D721Med (cell line): ENCODE measurements at regions not wholly inside any gene's neighbourhood (a gene's known extent, or its start where the extent isn't known, plus 50 kb on each side); places are given as distances from the start of the nearest gene placed in this dataset.
"Not testable (repeated sequence)": the region's sequence is repeated elsewhere in the genome, so short reads cannot be mapped to it uniquely, and the experiment has no call there.

Experiments used
- DNase-seq: peaks from one replicate; pipeline ENCODE4 v3.0.0; 2011; ENCODE audit warnings: low spot score; ENCODE audit not compliant: insufficient read length
- FAIRE-seq: peaks from 2 replicates; lab custom pipeline; 2011; peaks lifted over from hg19 to GRCh38; lab: Jason Lieb, UNC
- TF ChIP-seq, protein P1 (sequence below): IDR thresholded peaks from 2 replicates; pipeline ENCODE4 v1.5.1; 2012; ENCODE audit warnings: mild to moderate bottlenecking, control low read depth; ENCODE audit not compliant: insufficient read depth; ENCODE audit errors: missing control alignments

DNA sequence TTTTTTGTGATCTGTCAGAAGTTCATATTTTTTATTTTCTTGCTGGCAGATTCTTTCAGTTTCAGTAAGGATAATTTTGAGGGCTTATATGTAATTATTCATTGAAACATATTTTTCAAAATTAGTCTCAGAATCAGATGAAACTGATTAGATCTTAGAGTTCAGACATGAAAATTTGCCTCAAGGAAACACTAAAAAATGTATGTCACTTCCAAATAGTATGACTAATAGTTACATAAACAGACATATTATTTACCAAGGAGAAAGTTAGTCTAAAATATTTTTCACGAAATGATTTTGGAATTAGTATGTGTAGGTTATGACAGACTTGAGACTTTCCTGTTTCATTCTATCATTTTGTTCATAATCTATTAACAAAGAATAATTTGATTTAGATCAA is 628.6 kb downstream of the CCDC85A start:
- TF ChIP-seq, protein P1, sequence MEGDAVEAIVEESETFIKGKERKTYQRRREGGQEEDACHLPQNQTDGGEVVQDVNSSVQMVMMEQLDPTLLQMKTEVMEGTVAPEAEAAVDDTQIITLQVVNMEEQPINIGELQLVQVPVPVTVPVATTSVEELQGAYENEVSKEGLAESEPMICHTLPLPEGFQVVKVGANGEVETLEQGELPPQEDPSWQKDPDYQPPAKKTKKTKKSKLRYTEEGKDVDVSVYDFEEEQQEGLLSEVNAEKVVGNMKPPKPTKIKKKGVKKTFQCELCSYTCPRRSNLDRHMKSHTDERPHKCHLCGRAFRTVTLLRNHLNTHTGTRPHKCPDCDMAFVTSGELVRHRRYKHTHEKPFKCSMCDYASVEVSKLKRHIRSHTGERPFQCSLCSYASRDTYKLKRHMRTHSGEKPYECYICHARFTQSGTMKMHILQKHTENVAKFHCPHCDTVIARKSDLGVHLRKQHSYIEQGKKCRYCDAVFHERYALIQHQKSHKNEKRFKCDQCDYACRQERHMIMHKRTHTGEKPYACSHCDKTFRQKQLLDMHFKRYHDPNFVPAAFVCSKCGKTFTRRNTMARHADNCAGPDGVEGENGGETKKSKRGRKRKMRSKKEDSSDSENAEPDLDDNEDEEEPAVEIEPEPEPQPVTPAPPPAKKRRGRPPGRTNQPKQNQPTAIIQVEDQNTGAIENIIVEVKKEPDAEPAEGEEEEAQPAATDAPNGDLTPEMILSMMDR, result no peak
- DNase-seq (no peak), FAIRE-seq (no peak)

DNA sequence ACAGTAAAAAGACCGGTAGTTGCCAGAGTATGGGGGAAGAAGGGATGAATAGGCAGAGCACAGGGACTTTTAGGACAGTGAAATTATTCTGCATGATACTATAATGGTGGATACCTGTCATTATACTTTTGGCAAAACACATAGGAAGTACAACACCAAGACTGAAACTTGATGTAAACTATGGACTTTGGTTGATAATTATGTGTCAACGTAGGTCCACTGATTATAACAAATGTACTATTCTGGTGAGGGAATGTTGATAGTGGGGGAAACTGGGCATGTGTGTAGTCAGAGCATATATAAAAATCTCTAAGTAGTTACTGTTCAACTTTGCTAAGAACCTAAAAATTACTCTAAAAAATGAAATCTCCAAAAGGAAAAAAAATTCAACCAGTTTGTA is 629.7 kb downstream of the CCDC85A start:
- DNase-seq (no peak), FAIRE-seq (no peak)
- TF ChIP-seq, protein P1, result no peak

DNA sequence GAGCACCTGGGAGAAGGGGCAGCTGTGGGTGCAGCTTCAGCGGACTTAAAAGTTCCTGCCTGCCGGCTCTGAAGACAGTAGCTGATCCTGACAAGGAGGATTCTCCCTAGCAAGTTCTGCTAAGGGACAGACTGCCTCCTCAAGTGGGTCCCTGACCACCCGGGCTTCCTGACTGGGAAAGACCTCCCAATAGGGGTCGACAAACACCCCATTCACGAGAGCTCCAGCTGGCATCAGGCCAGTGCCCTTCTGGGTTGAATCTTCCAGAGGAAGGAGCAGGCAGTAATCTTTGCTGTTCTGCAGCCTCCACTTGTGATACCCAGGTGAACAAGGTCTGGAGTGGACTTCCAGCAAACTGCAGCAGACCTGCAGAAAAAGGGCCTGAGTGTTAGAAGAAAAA is 632.9 kb downstream of the CCDC85A start:
- TF ChIP-seq, protein P1, result no peak
- FAIRE-seq, result no peak
- DNase-seq, result no peak

DNA sequence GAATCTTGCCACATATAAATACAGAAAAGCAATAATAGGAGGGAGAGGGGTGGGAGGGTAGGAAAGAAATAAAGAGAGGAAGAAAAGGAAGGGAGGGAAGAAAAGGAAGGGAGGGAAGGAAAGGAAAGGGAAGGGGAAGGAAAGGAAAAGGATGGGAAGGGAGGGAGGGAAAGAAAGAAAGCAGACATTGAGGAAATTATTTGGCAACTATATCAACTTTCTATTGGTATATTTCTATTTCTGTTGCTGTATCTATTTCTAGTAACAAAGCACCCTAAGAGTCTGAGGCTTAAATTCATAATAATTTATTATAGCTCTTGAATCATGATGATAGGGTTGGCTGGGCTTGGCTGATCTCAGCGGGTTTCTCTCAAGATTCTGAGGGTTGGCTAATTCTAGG is 648.0 kb downstream of the CCDC85A start:
- FAIRE-seq, result no peak
- TF ChIP-seq, protein P1, result no peak
- DNase-seq, result no peak

DNA sequence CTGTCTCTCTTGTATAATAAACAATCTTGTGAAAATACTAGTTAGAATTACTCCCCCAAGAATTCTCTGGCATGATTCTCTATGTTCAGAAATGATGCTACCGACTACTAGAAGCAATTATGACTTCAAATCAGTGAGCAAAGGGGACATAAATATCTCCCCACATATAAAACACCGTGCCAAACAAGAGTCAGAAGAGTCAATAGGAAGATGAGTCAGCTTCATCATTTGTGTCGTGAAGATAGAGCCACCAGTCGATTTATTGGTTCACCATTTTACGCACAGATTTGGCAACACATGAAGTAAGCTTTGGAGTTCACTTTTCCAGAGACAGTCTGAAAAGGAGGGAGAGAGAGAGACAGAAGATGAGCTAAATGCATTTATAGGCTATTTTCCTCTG is 650.9 kb downstream of the CCDC85A start:
- DNase-seq, result no peak
- TF ChIP-seq, protein P1, result no peak
- FAIRE-seq, result no peak

DNA sequence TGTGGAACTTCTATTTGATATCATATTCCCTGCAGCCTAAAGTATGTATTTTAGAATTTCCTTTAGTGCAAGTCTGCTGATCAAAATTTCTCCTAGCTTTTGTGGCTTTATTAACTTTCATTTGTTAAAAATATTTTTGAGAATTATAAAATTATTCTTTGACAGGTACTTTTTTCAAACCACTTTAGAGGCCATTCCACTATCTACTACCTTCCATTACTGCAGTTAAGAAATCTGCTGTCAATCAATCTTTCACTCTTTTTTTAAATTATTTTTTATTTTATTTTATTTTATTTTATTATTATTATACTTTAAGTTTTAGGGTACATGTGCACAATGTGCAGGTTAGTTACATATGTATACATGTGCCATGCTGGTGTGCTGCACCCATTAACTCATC is 656.2 kb downstream of the CCDC85A start:
- not testable (repeated sequence) for DNase-seq, FAIRE-seq

DNA sequence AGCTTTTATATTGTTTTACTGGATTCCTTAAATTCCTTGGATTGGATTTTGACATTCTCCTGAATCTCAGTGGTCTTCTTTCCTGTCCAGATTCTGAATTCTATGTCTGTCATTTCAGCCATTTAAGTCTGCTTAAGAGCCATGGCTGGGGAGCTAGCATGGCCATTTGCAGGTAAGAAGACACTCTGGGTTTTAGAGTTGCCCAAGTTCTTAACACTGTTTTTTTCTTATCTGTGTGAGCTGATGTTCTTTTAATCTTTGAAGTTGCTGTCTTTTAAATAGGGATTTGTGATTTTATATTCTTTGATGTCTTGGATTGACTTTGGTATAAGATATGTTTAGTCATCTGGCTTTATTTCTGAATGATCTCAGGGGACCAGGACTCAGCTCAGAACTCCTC is 677.2 kb downstream of the CCDC85A start:
- TF ChIP-seq, protein P1, result no peak
- no peak for FAIRE-seq
- no peak for DNase-seq

DNA sequence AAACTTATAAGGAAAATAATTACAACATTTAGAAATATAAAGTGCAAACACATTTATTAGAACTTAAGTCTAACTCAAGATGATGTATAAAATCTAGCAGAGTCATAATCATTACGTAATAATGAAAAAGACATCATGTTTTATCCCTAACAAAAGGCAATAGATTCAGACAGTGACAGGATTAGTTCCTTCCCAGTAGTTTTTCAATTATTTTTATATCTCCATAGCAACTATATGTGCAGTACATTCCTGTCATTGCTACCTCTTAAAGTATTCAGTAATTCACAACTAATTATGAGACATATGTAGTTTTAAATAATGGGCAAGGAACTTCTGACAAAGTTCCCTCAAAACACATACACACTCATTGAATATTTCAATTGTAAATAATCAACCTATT is 687.9 kb downstream of the CCDC85A start:
- no peak for DNase-seq
- TF ChIP-seq, protein P1, result no peak
- no peak for FAIRE-seq
